A549 (cell line): ENCODE measurements at regions not wholly inside any gene's neighbourhood (a gene's known extent, or its start where the extent isn't known, plus 50 kb on each side); places are given as distances from the start of the nearest gene placed in this dataset.

Source experiments
- ATAC-seq, 2 experiments: fragments of 200-7000 bp in 1 of 2; fragments of >200 bp in 1 of 2; cut with Nextera tagmentation in 1 of 2; cut with Tn5 transposase in 1 of 2; 3 replicates each; pipeline versions ENCODE4 v1.8.0 to v1.9.1; 2018 to 2020; ENCODE audit warnings: mild to moderate bottlenecking in 1 of 2, moderate library complexity in 1 of 2
- CTCF ChIA-PET: fragments of 300-600 bp; sonication (Branson Sonifier 250); formaldehyde crosslinking; extraction: SDS; loops from one replicate; lab custom pipeline; 2021; ENCODE audit warnings: antibody characterized with exemption, inconsistent platforms; lab: Yijun Ruan, JAX
- POLR2A ChIA-PET: fragments of 350-600 bp; formaldehyde crosslinking; extraction: SDS; loops from one replicate; lab custom pipeline; 2021; ENCODE audit warnings: antibody characterized with exemption, inconsistent platforms; lab: Yijun Ruan, JAX
- DNase-seq, 2 experiments: peaks; one replicate each; pipeline versions ENCODE4 v3.0.0 to v3.0.0-alpha.2; 2011 to 2016; ENCODE audit warnings: low read depth in 1 of 2, low spot score in 1 of 2
- FAIRE-seq: peaks from 2 replicates; lab custom pipeline; 2011; peaks lifted over from hg19 to GRCh38; lab: Jason Lieb, UNC
- H3K27ac ChIP-seq, 2 experiments: fragments of >200 bp; sonication (Bioruptor Twin); formaldehyde crosslinking; 3 replicates each; pipeline ENCODE4 v1.5.1; 2016 to 2017
- H3K4me1 ChIP-seq: fragments of >200 bp; sonication (Bioruptor Twin); formaldehyde crosslinking; 3 replicates; pipeline ENCODE4 v1.6.1; 2016
- H3K4me2 ChIP-seq: fragments of >200 bp; sonication (Bioruptor Twin); formaldehyde crosslinking; 3 replicates; pipeline ENCODE4 v1.6.1; 2016
- H3K4me3 ChIP-seq: fragments of >200 bp; sonication (Bioruptor Twin); formaldehyde crosslinking; 3 replicates; pipeline ENCODE4 v1.5.1; 2016
- H3K9me3 ChIP-seq: fragments of >200 bp; sonication (Bioruptor Twin); formaldehyde crosslinking; 3 replicates; pipeline ENCODE4 v1.6.1; 2016
- ATOH8 ChIP-seq: fragments of 250-450 bp; sonication (Bioruptor Pico); IDR thresholded peaks from 2 replicates; pipeline ENCODE4 v1.5.0; 2020; ENCODE audit warnings: low read depth, mild to moderate bottlenecking, moderate library complexity
- EHF ChIP-seq: fragments of 250-450 bp; sonication (Bioruptor Pico); IDR thresholded peaks from 2 replicates; pipeline ENCODE4 v1.5.0; 2020; ENCODE audit warnings: mild to moderate bottlenecking
- ESRRA ChIP-seq: fragments of 150-350 bp; IDR thresholded peaks from 2 replicates; pipeline ENCODE4 v1.6.1; 2014; ENCODE audit warnings: mild to moderate bottlenecking, low read length, borderline replicate concordance
- FOSB ChIP-seq: fragments of 250-450 bp; sonication (Bioruptor Pico); IDR thresholded peaks from 2 replicates; pipeline ENCODE4 v1.5.0; 2020; ENCODE audit warnings: mild to moderate bottlenecking, moderate library complexity
- FOSL2 ChIP-seq, 2 experiments: fragments of 450-650 bp in 1 of 2; fragments of >200 bp in 1 of 2; sonication (Bioruptor Twin) in 1 of 2; formaldehyde crosslinking; IDR thresholded peaks; 2 replicates each; pipeline versions ENCODE4 v1.5.0 to v1.6.1; 2016 to 2020; ENCODE audit warnings: mild to moderate bottlenecking in 1 of 2, moderate library complexity in 1 of 2
- FOXS1 ChIP-seq: fragments of 250-450 bp; sonication (Bioruptor Pico); IDR thresholded peaks from 2 replicates; pipeline ENCODE4 v1.5.0; 2020; ENCODE audit warnings: mild to moderate bottlenecking, moderate library complexity
- HDAC2 ChIP-seq: fragments of 200-600 bp; sonication (generic); IDR thresholded peaks from 2 replicates; pipeline ENCODE4 v1.6.1; 2016
- HES2 ChIP-seq: fragments of >200 bp; sonication (Bioruptor Twin); formaldehyde crosslinking; IDR thresholded peaks from 2 replicates; pipeline ENCODE4 v1.6.1; 2016
- HMGXB4 ChIP-seq: fragments of 250-450 bp; sonication (Bioruptor Pico); IDR thresholded peaks from 2 replicates; pipeline ENCODE4 v1.5.0; 2021; ENCODE audit warnings: mild to moderate bottlenecking, moderate library complexity, borderline replicate concordance
- HOXB13 ChIP-seq: fragments of 250-450 bp; sonication (Bioruptor Pico); IDR thresholded peaks from 2 replicates; pipeline ENCODE4 v1.5.0; 2020; ENCODE audit warnings: low read depth, mild to moderate bottlenecking, moderate library complexity
- MAX ChIP-seq: IDR thresholded peaks from 2 replicates; pipeline ENCODE4 v1.6.1; 2012
- NPAS2 ChIP-seq: fragments of 250-450 bp; sonication (Bioruptor Pico); IDR thresholded peaks from 2 replicates; pipeline ENCODE4 v1.8.0; 2022; ENCODE audit warnings: mild to moderate bottlenecking, moderate library complexity, borderline replicate concordance
- PBX3 ChIP-seq: IDR thresholded peaks from 2 replicates; pipeline ENCODE4 v1.6.1; 2012
- POLR2AphosphoS2 ChIP-seq: conservative IDR thresholded peaks from 2 replicates; pipeline ENCODE4 v1.6.1; 2012; ENCODE audit warnings: low read length, improper control_type of control experiment, inconsistent platforms
- RAD21 ChIP-seq, 2 experiments: fragments of >200 bp in 1 of 2; sonication (Bioruptor Twin) in 1 of 2; formaldehyde crosslinking in 1 of 2; IDR thresholded peaks in 1 of 2; conservative IDR thresholded peaks in 1 of 2; 2 replicates in 1 of 2; 3 replicates in 1 of 2; pipeline ENCODE4 v1.6.1; 2012 to 2018; ENCODE audit warnings: inconsistent platforms in 1 of 2
- RCOR1 ChIP-seq: fragments of 150-350 bp; IDR thresholded peaks from 2 replicates; pipeline ENCODE4 v1.6.1; 2014; ENCODE audit warnings: antibody characterized with exemption, low read length, low read depth
- REST ChIP-seq: fragments of 200-600 bp; sonication (generic); IDR thresholded peaks from 2 replicates; pipeline ENCODE4 v1.6.1; 2016; ENCODE audit warnings: antibody characterized with exemption, mild to moderate bottlenecking, moderate library complexity
- SMC3 ChIP-seq: fragments of >200 bp; sonication (Bioruptor Twin); formaldehyde crosslinking; IDR thresholded peaks from 3 replicates; pipeline ENCODE4 v1.6.1; 2018; ENCODE audit warnings: inconsistent platforms
- TFCP2L1 ChIP-seq: fragments of 250-450 bp; sonication (Bioruptor Pico); IDR thresholded peaks from 2 replicates; pipeline ENCODE4 v1.5.0; 2021; ENCODE audit warnings: mild to moderate bottlenecking
- TP53 ChIP-seq: fragments of 250-450 bp; sonication (Bioruptor Pico); IDR thresholded peaks from 2 replicates; pipeline ENCODE4 v1.5.0; 2021; ENCODE audit warnings: mild to moderate bottlenecking, moderate library complexity
- ZC3H11A ChIP-seq: fragments of 450-650 bp; IDR thresholded peaks from 2 replicates; pipeline ENCODE4 v1.6.1; 2014; ENCODE audit warnings: antibody characterized with exemption, mild to moderate bottlenecking
- ZFP36 ChIP-seq: fragments of 450-650 bp; IDR thresholded peaks from 2 replicates; pipeline ENCODE4 v1.6.1; 2014; ENCODE audit warnings: borderline replicate concordance; ENCODE audit not compliant: partially characterized antibody
- WGBS: methylation state at CpG from one replicate; pipeline ENCODE4 v1.1.6; 2017; ENCODE audit errors: missing lambda C conversion rate; 5-methylcytosine and 5-hydroxymethylcytosine counted together

GRCh38 chr5:173438951-173439350 is 110.7 kb upstream of the STC2 start (continued):
- TF ChIP-seq ATOH8 (CRISPR knock-in tag) = no peak
- no peak for TF ChIP-seq ESRRA
- TF ChIP-seq HDAC2 = no peak
- TF ChIP-seq ZC3H11A = no peak

GRCh38 chr5:173435447-173435846 is 107.2 kb upstream of the STC2 start:
- H3K4me3 ChIP-seq = no peak overlapping the region
- H3K4me2 ChIP-seq = no peak overlapping the region
- whole genome bisulfite sequencing = 76% methylated on average over 15 of the region's 15 CpGs
- TF ChIP-seq HMGXB4 (CRISPR knock-in tag) (no peak), FOSB (CRISPR knock-in tag) (no peak), POLR2AphosphoS2 (no peak), HES2 (no peak), NPAS2 (CRISPR knock-in tag) (no peak), FOXS1 (CRISPR knock-in tag) (no peak), RAD21 (conservative IDR thresholded peaks at IDR 0.05 in 1 of 2, IDR thresholded peaks at IDR 0.05 in 1 of 2) (no peak), SMC3 (no peak), MAX (no peak)
- CTCF ChIA-PET = interaction anchor here (0.6 kb wide), 1 partner anchor 20 kb away, joined by 3 read pairs; no protein-coding TSS in a partner anchor
- H3K9me3 ChIP-seq = no peaks in the 10 kb centered on the region
- ATAC-seq = no peak
- DNase-seq = no peak
- H3K27ac ChIP-seq = no peak overlapping the region
- no peak for FAIRE-seq
- H3K4me1 ChIP-seq = no peaks in the 10 kb centered on the region
- POLR2A ChIA-PET = no interaction called here

GRCh38 chr5:173434270-173434669 is 106.1 kb upstream of the STC2 start:
- POLR2A ChIA-PET = no interaction called here
- FAIRE-seq = no peak
- no peaks in the 10 kb centered on the region for H3K9me3 ChIP-seq
- no peak for TF ChIP-seq RCOR1
- no peak for TF ChIP-seq PBX3
- TF ChIP-seq, all 56 proteins: peak for 0
- no peak for DNase-seq
- Histone ChIP-seq H3K27ac (no peak overlapping the region), H3K4me3 (no peak overlapping the region), H3K4me2 (no peak overlapping the region), H3K4me1 (no peaks in the 10 kb centered on the region)
- ATAC-seq = no peak
- CTCF ChIA-PET = interaction anchor here (1.0 kb wide), 1 partner anchor 19 kb away, joined by 3 read pairs; no protein-coding TSS in a partner anchor
- 50% methylated on average over 5 of the region's 5 CpGs for WGBS

GRCh38 chr5:173430394-173430793 is 102.2 kb upstream of the STC2 start:
- H3K4me2 ChIP-seq = no peak overlapping the region
- no peak for ATAC-seq
- H3K4me1 ChIP-seq = no peaks in the 10 kb centered on the region
- no peak for DNase-seq
- H3K9me3 ChIP-seq = no peaks in the 10 kb centered on the region
- POLR2A ChIA-PET = no interaction called here
- CTCF ChIA-PET = interaction anchor here (2.2 kb wide), 1 partner anchor 142 kb away, joined by 7 read pairs; no protein-coding TSS in a partner anchor
- FAIRE-seq = no peak
- 33% methylated on average over 2 of the region's 2 CpGs for WGBS
- H3K4me3 ChIP-seq = no peak overlapping the region
- no peak overlapping the region for H3K27ac ChIP-seq
- TF ChIP-seq EHF (CRISPR knock-in tag) = no peak
- no peak for TF ChIP-seq REST
- TF ChIP-seq RAD21 (conservative IDR thresholded peaks at IDR 0.05 in 1 of 2, IDR thresholded peaks at IDR 0.05 in 1 of 2) = no peak
- TF ChIP-seq POLR2AphosphoS2 = no peak
- TF ChIP-seq FOSL2 (IDR thresholded peaks at IDR 0.05) = no peak
- no peak for TF ChIP-seq FOSL2 (CRISPR knock-in tag; IDR thresholded peaks at IDR 0.05)
- no peak for TF ChIP-seq TFCP2L1 (CRISPR knock-in tag)
- no peak for TF ChIP-seq HOXB13
- TF ChIP-seq ZFP36 = no peak
- no peak for TF ChIP-seq ESRRA
- TF ChIP-seq TP53 = no peak
- TF ChIP-seq FOXS1 (CRISPR knock-in tag) = no peak
